Neural progenitor cell (in vitro differentiated cells): ENCODE measurements at regions not wholly inside any gene's neighbourhood (a gene's known extent, or its start where the extent isn't known, plus 50 kb on each side); places are given as distances from the start of the nearest gene placed in this dataset.

Experiments used
- EZH2 ChIP-seq: fragments of 200-600 bp; sonication (generic); IDR thresholded peaks from 2 replicates; pipeline ENCODE4 v1.6.1; 2017; ENCODE audit warnings: antibody characterized with exemption, mild to moderate bottlenecking, moderate library complexity
- EZH2phosphoT487 ChIP-seq: fragments of 200-600 bp; sonication (generic); IDR thresholded peaks from 2 replicates; pipeline ENCODE4 v1.6.1; 2017; ENCODE audit warnings: antibody characterized with exemption
- TF ChIP-seq, protein P1 (sequence below): fragments of 200-600 bp; sonication (generic); IDR thresholded peaks from 2 replicates; pipeline ENCODE4 v1.5.1; 2017; ENCODE audit warnings: antibody characterized with exemption, mild to moderate bottlenecking

DNA sequence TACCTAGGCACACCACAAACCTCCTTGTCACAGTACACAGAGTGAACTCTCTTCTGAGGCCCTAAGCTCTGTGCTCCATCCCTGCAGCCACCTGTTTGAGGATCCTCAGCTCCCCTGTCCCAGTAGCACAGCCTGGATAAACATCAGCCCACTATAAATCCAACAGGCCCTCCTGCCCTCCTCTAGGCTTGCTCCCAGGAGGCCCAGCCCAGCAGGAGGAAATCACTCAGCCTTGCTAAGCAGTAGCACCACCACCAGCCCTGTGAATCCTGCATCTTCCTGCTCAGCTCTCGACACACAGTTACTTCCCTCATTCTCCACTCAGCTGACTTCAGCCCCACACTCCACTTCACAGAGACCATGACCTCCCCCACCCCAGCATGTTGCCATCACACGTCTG lies 273.9 kb downstream of the BCOR start:
- TF ChIP-seq, protein P1, sequence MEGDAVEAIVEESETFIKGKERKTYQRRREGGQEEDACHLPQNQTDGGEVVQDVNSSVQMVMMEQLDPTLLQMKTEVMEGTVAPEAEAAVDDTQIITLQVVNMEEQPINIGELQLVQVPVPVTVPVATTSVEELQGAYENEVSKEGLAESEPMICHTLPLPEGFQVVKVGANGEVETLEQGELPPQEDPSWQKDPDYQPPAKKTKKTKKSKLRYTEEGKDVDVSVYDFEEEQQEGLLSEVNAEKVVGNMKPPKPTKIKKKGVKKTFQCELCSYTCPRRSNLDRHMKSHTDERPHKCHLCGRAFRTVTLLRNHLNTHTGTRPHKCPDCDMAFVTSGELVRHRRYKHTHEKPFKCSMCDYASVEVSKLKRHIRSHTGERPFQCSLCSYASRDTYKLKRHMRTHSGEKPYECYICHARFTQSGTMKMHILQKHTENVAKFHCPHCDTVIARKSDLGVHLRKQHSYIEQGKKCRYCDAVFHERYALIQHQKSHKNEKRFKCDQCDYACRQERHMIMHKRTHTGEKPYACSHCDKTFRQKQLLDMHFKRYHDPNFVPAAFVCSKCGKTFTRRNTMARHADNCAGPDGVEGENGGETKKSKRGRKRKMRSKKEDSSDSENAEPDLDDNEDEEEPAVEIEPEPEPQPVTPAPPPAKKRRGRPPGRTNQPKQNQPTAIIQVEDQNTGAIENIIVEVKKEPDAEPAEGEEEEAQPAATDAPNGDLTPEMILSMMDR, result no peak
- no peak for TF ChIP-seq EZH2
- TF ChIP-seq EZH2phosphoT487, result no peak
